Uterus (tissue), 2 donors: ENCODE measurements at regions not wholly inside any gene's neighbourhood (a gene's known extent, or its start where the extent isn't known, plus 50 kb on each side); places are given as distances from the start of the nearest gene placed in this dataset.

Experiments
- POLR2A ChIP-seq, 2 donors: fragments of 450-650 bp; IDR thresholded peaks; one replicate each; pipeline ENCODE4 v1.6.1; 2016; ENCODE audit warnings: antibody characterized with exemption in 2 of 2, mild to moderate bottlenecking in 1 of 2, moderate library complexity in 1 of 2
- TF ChIP-seq, protein P1 (sequence below), 4 experiments: fragments of 200-600 bp in 2 of 4; fragments of 450-650 bp in 2 of 4; sonication (generic) in 2 of 4; IDR thresholded peaks; one replicate each; pipeline ENCODE4 v1.5.1; 2016 to 2019; ENCODE audit warnings: antibody characterized with exemption in 4 of 4, mild to moderate bottlenecking in 2 of 4, moderate library complexity in 1 of 4

DNA sequence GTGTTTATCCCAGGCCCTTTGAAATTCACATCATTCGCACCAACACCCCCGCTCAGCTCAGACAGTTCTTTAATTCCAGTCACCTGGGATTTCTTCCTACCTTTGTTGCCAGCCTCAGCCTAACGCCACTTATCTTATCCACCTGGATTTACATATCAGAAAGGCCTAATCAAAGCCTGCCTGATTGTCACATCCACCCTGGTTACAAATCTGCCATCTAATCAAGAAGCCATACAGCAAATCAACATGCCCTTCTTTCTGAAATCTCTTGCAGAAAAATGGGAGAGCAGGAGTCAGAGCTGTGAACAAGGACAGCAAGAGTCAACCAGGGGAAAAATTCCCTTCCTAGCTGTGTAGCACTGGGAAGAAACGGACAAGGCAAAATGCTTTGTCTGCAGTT is 173.2 kb upstream of the DAB1 start:
- TF ChIP-seq, protein P1, sequence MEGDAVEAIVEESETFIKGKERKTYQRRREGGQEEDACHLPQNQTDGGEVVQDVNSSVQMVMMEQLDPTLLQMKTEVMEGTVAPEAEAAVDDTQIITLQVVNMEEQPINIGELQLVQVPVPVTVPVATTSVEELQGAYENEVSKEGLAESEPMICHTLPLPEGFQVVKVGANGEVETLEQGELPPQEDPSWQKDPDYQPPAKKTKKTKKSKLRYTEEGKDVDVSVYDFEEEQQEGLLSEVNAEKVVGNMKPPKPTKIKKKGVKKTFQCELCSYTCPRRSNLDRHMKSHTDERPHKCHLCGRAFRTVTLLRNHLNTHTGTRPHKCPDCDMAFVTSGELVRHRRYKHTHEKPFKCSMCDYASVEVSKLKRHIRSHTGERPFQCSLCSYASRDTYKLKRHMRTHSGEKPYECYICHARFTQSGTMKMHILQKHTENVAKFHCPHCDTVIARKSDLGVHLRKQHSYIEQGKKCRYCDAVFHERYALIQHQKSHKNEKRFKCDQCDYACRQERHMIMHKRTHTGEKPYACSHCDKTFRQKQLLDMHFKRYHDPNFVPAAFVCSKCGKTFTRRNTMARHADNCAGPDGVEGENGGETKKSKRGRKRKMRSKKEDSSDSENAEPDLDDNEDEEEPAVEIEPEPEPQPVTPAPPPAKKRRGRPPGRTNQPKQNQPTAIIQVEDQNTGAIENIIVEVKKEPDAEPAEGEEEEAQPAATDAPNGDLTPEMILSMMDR (IDR thresholded peaks at IDR 0.05): no peak
- no peak for TF ChIP-seq POLR2A (IDR thresholded peaks at IDR 0.05)
